ENCODE measurements at regions not wholly inside any gene's neighbourhood (a gene's known extent, or its start where the extent isn't known, plus 50 kb on each side); places are given as distances from the start of the nearest gene placed in this dataset.

DNA sequence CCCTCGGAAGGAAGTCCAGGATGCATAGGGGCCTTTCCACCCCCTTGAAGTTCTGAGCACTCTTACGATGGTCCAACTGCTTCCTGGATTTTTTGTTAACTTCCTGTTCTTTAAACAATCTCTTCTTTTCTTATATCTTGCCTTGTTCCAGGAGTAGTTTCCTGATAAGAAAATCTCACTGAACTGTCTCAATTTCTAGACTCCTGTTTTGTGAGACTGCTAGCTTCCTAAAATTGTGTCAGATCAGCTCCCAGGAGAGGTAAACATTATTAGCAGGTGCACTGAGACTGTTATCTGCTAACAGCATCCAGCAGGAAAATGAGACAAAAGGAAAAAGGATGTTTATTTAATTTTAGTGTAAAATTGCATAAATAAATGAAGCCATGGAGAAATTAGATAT lies 106.2 kb upstream of the PITRM1 start:
- H3K9ac ChIP-seq (ENCODE audit: low read depth, low read length, poor library complexity, severe bottlenecking): no peak overlapping the region
- H3F3A ChIP-seq (ENCODE audit: low read depth): no peaks in the 10 kb centered on the region
- H3K4me2 ChIP-seq (ENCODE audit: low read depth, low read length, poor library complexity, severe bottlenecking): no peak overlapping the region
- H3K9me2 ChIP-seq (replicated peaks; ENCODE audit: low read depth, low read length): no peaks in the 10 kb centered on the region
- TF ChIP-seq EZH2phosphoT487 (IDR thresholded peaks at IDR 0.05; ENCODE audit: borderline replicate concordance) (no peak), CTCF (conservative IDR thresholded peaks at IDR 0.05; ENCODE audit: low read length) (no peak)
- H3K4me3 ChIP-seq (ENCODE audit: low read length, poor library complexity, severe bottlenecking): no peak overlapping the region
- H3K9me3 ChIP-seq (ENCODE audit: insufficient read depth, low read depth, low read length): no peaks in the 10 kb centered on the region
- no peaks in the 10 kb centered on the region for H3K36me3 ChIP-seq (ENCODE audit: insufficient read depth, low read length)
- no peaks in the 10 kb centered on the region for H3K4me1 ChIP-seq (ENCODE audit: insufficient read depth, low read length, poor library complexity, severe bottlenecking)
- H3K27me3 ChIP-seq (ENCODE audit: insufficient read depth, low read length, poor library complexity, severe bottlenecking): no peaks in the 10 kb centered on the region
- no peaks in the 10 kb centered on the region for H4K20me1 ChIP-seq (ENCODE audit: insufficient read depth, low read length, poor library complexity, severe bottlenecking)
- H3K79me2 ChIP-seq (ENCODE audit: insufficient read depth, low read length): no peaks in the 10 kb centered on the region
- no peak overlapping the region for H2AFZ ChIP-seq (ENCODE audit: low read length)

GRCh38 chr10:3277566-3277965 lies 105.0 kb upstream of the PITRM1 start:
- H2AFZ ChIP-seq (ENCODE audit: low read length): no peak overlapping the region
- TF ChIP-seq EZH2phosphoT487 (IDR thresholded peaks at IDR 0.05; ENCODE audit: borderline replicate concordance) (no peak), CTCF (conservative IDR thresholded peaks at IDR 0.05; ENCODE audit: low read length) (no peak)

DNA sequence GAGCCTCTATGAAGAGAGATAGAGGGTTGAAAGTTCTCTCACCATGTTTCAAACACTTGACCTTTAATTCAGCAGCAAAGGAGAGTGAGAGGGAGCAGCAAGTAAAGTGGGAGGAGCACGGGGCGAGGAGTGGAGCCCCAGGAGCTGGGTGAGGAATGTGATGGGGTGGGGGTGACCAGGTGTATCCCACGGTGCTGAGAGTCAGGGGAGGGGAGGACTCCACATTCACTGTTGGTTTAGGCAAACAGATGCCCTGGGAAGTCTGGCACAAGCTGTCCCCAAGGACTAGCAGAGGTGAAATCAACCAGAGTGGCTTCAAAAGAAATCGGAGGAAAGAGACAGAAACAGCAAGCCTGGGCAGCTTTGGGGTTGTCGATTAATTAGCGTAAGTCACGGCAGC lies 101.8 kb upstream of the PITRM1 start:
- Histone ChIP-seq H3K9me2 (replicated peaks; ENCODE audit: low read depth, low read length) (no peaks in the 10 kb centered on the region), H3K4me1 (ENCODE audit: insufficient read depth, low read length, poor library complexity, severe bottlenecking) (no peaks in the 10 kb centered on the region), H2AFZ (ENCODE audit: low read length) (no peak overlapping the region), H3K4me2 (ENCODE audit: low read depth, low read length, poor library complexity, severe bottlenecking) (no peak overlapping the region), H3K9ac (ENCODE audit: low read depth, low read length, poor library complexity, severe bottlenecking) (no peak overlapping the region), H3K36me3 (ENCODE audit: insufficient read depth, low read length) (no peaks in the 10 kb centered on the region), H3K27me3 (ENCODE audit: insufficient read depth, low read length, poor library complexity, severe bottlenecking) (no peaks in the 10 kb centered on the region), H3K4me3 (ENCODE audit: low read length, poor library complexity, severe bottlenecking) (no peak overlapping the region), H3K9me3 (ENCODE audit: insufficient read depth, low read depth, low read length) (no peaks in the 10 kb centered on the region), H3F3A (ENCODE audit: low read depth) (no peaks in the 10 kb centered on the region), H3K79me2 (ENCODE audit: insufficient read depth, low read length) (no peaks in the 10 kb centered on the region), H4K20me1 (ENCODE audit: insufficient read depth, low read length, poor library complexity, severe bottlenecking) (no peaks in the 10 kb centered on the region)
- TF ChIP-seq CTCF (conservative IDR thresholded peaks at IDR 0.05; ENCODE audit: low read length) (no peak), EZH2phosphoT487 (IDR thresholded peaks at IDR 0.05; ENCODE audit: borderline replicate concordance) (no peak)

More at GRCh38 chr10:3277566-3277965, 105.0 kb upstream of the PITRM1 start:
- no peaks in the 10 kb centered on the region for H3F3A ChIP-seq (ENCODE audit: low read depth)
- H3K36me3 ChIP-seq (ENCODE audit: insufficient read depth, low read length): no peaks in the 10 kb centered on the region
- no peak overlapping the region for H3K4me3 ChIP-seq (ENCODE audit: low read length, poor library complexity, severe bottlenecking)
- no peaks in the 10 kb centered on the region for H3K79me2 ChIP-seq (ENCODE audit: insufficient read depth, low read length)
- H3K9me3 ChIP-seq (ENCODE audit: insufficient read depth, low read depth, low read length): no peaks in the 10 kb centered on the region
- no peaks in the 10 kb centered on the region for H4K20me1 ChIP-seq (ENCODE audit: insufficient read depth, low read length, poor library complexity, severe bottlenecking)
- no peaks in the 10 kb centered on the region for H3K9me2 ChIP-seq (replicated peaks; ENCODE audit: low read depth, low read length)
- H3K27me3 ChIP-seq (ENCODE audit: insufficient read depth, low read length, poor library complexity, severe bottlenecking): no peaks in the 10 kb centered on the region
- no peaks in the 10 kb centered on the region for H3K4me1 ChIP-seq (ENCODE audit: insufficient read depth, low read length, poor library complexity, severe bottlenecking)
- H3K9ac ChIP-seq (ENCODE audit: low read depth, low read length, poor library complexity, severe bottlenecking): no peak overlapping the region
- H3K4me2 ChIP-seq (ENCODE audit: low read depth, low read length, poor library complexity, severe bottlenecking): no peak overlapping the region
